CD8-positive, alpha-beta memory T cell (primary cell): ENCODE measurements at regions not wholly inside any gene's neighbourhood (a gene's known extent, or its start where the extent isn't known, plus 50 kb on each side); places are given as distances from the start of the nearest gene placed in this dataset.

Source experiments
- CTCF ChIA-PET: fragments of 350-600 bp; sonication (Branson Sonifier 250); formaldehyde crosslinking; loops from one replicate; lab custom pipeline; 2021; ENCODE audit warnings: antibody characterized with exemption; lab: Charles Lee
- POLR2A ChIA-PET: fragments of 350-600 bp; sonication (Branson Sonifier 250); formaldehyde crosslinking; loops from one replicate; lab custom pipeline; 2021; ENCODE audit warnings: antibody characterized with exemption; lab: Charles Lee
- DNase-seq, 5 donors: peaks; one replicate each; pipeline versions ENCODE4 v3.0.0 to v3.0.0-alpha.2; 2020 to 2022; ENCODE audit warnings: mixed read lengths in 1 of 5
- H3K27ac ChIP-seq: one replicate; pipeline ENCODE4 v1.7.0; 2013; ENCODE audit warnings: low read depth, mild to moderate bottlenecking, low read length, moderate library complexity
- H3K27me3 ChIP-seq: 2 replicates; pipeline ENCODE4 v1.7.0; 2013; ENCODE audit warnings: low read length, mild to moderate bottlenecking; ENCODE audit not compliant: insufficient read depth, poor library complexity, severe bottlenecking
- H3K36me3 ChIP-seq: 2 replicates; pipeline ENCODE4 v1.7.0; 2013; ENCODE audit warnings: mild to moderate bottlenecking, low read length, moderate library complexity; ENCODE audit not compliant: insufficient read depth
- H3K4me1 ChIP-seq: 2 replicates; pipeline ENCODE4 v1.7.0; 2013; ENCODE audit warnings: mild to moderate bottlenecking, low read length, moderate library complexity; ENCODE audit not compliant: insufficient read depth
- H3K4me3 ChIP-seq: 2 replicates; pipeline ENCODE4 v1.7.0; 2013; ENCODE audit warnings: mild to moderate bottlenecking, low read length
- H3K9me3 ChIP-seq: 2 replicates; pipeline ENCODE4 v1.7.0; 2013; ENCODE audit warnings: mild to moderate bottlenecking, low read length
- H3K27ac Mint-ChIP-seq, 8 donors: one replicate each; pipeline ENCODE4 v1.8.0; 2020 to 2021; ENCODE audit warnings: mixed read lengths in 8 of 8, mild to moderate bottlenecking in 6 of 8, inconsistent platforms in 3 of 8, moderate library complexity in 3 of 8
- H3K27me3 Mint-ChIP-seq, 2 donors: one replicate each; pipeline ENCODE4 v1.8.0; 2020 to 2021; ENCODE audit warnings: mixed read lengths in 2 of 2, mild to moderate bottlenecking in 1 of 2, moderate library complexity in 1 of 2
- H3K36me3 Mint-ChIP-seq, 3 donors: one replicate each; pipeline ENCODE4 v1.8.0; 2020 to 2021; ENCODE audit warnings: mixed read lengths in 3 of 3, inconsistent platforms in 1 of 3, mild to moderate bottlenecking in 1 of 3
- H3K4me1 Mint-ChIP-seq, 3 donors: one replicate each; pipeline ENCODE4 v1.8.0; 2020 to 2021; ENCODE audit warnings: mixed read lengths in 3 of 3, inconsistent platforms in 1 of 3, mild to moderate bottlenecking in 1 of 3
- H3K4me3 Mint-ChIP-seq, 7 donors: one replicate each; pipeline ENCODE4 v1.8.0; 2020 to 2021; ENCODE audit warnings: mixed read lengths in 7 of 7, mild to moderate bottlenecking in 6 of 7, moderate library complexity in 4 of 7, inconsistent platforms in 2 of 7
- H3K9me3 Mint-ChIP-seq, 5 donors: one replicate each; pipeline ENCODE4 v1.8.0; 2020 to 2022; ENCODE audit warnings: mixed read lengths in 5 of 5, mild to moderate bottlenecking in 3 of 5, moderate library complexity in 2 of 5, inconsistent platforms in 1 of 5

GRCh38 chr10:106111246-106111645, 1053.3 kb downstream of the SORCS1 start:
- Histone ChIP-seq H3K27me3 (no peaks in the 10 kb centered on the region), H3K36me3 (no peaks in the 10 kb centered on the region), H3K4me1 (no peaks in the 10 kb centered on the region), H3K27ac (no peak overlapping the region), H3K9me3 (no peaks in the 10 kb centered on the region), H3K4me3 (no peak overlapping the region)
- H3K27ac Mint-ChIP-seq: no peak overlapping the region
- H3K27me3 Mint-ChIP-seq: no peaks in the 10 kb centered on the region
- peaks cover 6 to 26% (median 21%) of the 10 kb centered on the region in 5 donors for H3K9me3 Mint-ChIP-seq
- ChIA-PET POLR2A (no interaction called here), CTCF (no interaction called here)
- H3K36me3 Mint-ChIP-seq: no peaks in the 10 kb centered on the region
- no peak overlapping the region for H3K4me3 Mint-ChIP-seq
- no peaks in the 10 kb centered on the region for H3K4me1 Mint-ChIP-seq
- no peak for DNase-seq

GRCh38 chr10:106107706-106108105, 1056.8 kb downstream of the SORCS1 start:
- H3K27me3 Mint-ChIP-seq: no peaks in the 10 kb centered on the region
- peaks cover 4 to 18% (median 12%) of the 10 kb centered on the region in 5 donors for H3K9me3 Mint-ChIP-seq
- H3K9me3 ChIP-seq: no peaks in the 10 kb centered on the region
- H3K4me3 Mint-ChIP-seq: no peak overlapping the region
- H3K4me1 Mint-ChIP-seq: no peaks in the 10 kb centered on the region
- no peaks in the 10 kb centered on the region for H3K36me3 ChIP-seq
- H3K4me3 ChIP-seq: no peak overlapping the region
- no peaks in the 10 kb centered on the region for H3K36me3 Mint-ChIP-seq
- no peaks in the 10 kb centered on the region for H3K4me1 ChIP-seq
- H3K27ac Mint-ChIP-seq: no peak overlapping the region
- no peaks in the 10 kb centered on the region for H3K27me3 ChIP-seq
- DNase-seq: no peak
- CTCF ChIA-PET: no interaction called here
- H3K27ac ChIP-seq: no peak overlapping the region
- POLR2A ChIA-PET: no interaction called here

GRCh38 chr10:106106114-106106513, 1058.4 kb downstream of the SORCS1 start:
- DNase-seq: no peak
- Mint-ChIP-seq H3K36me3 (no peaks in the 10 kb centered on the region), H3K4me1 (no peaks in the 10 kb centered on the region), H3K9me3 (peaks cover 4 to 18% (median 12%) of the 10 kb centered on the region in 5 donors), H3K4me3 (no peak overlapping the region), H3K27me3 (no peaks in the 10 kb centered on the region), H3K27ac (no peak overlapping the region)
- ChIA-PET CTCF (no interaction called here), POLR2A (no interaction called here)
- Histone ChIP-seq H3K36me3 (no peaks in the 10 kb centered on the region), H3K27ac (no peak overlapping the region), H3K4me1 (no peaks in the 10 kb centered on the region), H3K27me3 (no peaks in the 10 kb centered on the region), H3K9me3 (no peaks in the 10 kb centered on the region), H3K4me3 (no peak overlapping the region)

GRCh38 chr10:106089855-106090254, 1074.7 kb downstream of the SORCS1 start:
- Histone ChIP-seq H3K9me3 (no peaks in the 10 kb centered on the region), H3K4me1 (no peaks in the 10 kb centered on the region), H3K4me3 (no peak overlapping the region), H3K27me3 (no peaks in the 10 kb centered on the region), H3K27ac (no peak overlapping the region), H3K36me3 (no peaks in the 10 kb centered on the region)
- Mint-ChIP-seq H3K4me1 (no peaks in the 10 kb centered on the region), H3K27me3 (no peaks in the 10 kb centered on the region), H3K27ac (no peak overlapping the region), H3K36me3 (no peaks in the 10 kb centered on the region), H3K4me3 (no peak overlapping the region), H3K9me3 (peaks cover 0 to 15% (median 4%) of the 10 kb centered on the region in 5 donors)
- CTCF ChIA-PET: no interaction called here
- POLR2A ChIA-PET: no interaction called here
- DNase-seq: no peak

GRCh38 chr10:106086391-106086790, 1078.1 kb downstream of the SORCS1 start:
- no peaks in the 10 kb centered on the region for H3K36me3 ChIP-seq
- CTCF ChIA-PET: no interaction called here

GRCh38 chr10:106083572-106083971, 1080.9 kb downstream of the SORCS1 start:
- Mint-ChIP-seq H3K4me1 (no peaks in the 10 kb centered on the region), H3K27me3 (no peaks in the 10 kb centered on the region), H3K4me3 (no peak overlapping the region), H3K36me3 (no peaks in the 10 kb centered on the region), H3K9me3 (peaks cover 0 to 15% (median 1%) of the 10 kb centered on the region in 5 donors), H3K27ac (no peak overlapping the region)
- Histone ChIP-seq H3K36me3 (no peaks in the 10 kb centered on the region), H3K9me3 (no peaks in the 10 kb centered on the region), H3K4me1 (no peaks in the 10 kb centered on the region), H3K4me3 (no peak overlapping the region), H3K27me3 (no peaks in the 10 kb centered on the region), H3K27ac (no peak overlapping the region)
- CTCF ChIA-PET: no interaction called here
- POLR2A ChIA-PET: no interaction called here
- no peak for DNase-seq

More at GRCh38 chr10:106086391-106086790, 1078.1 kb downstream of the SORCS1 start:
- no peak for DNase-seq
- POLR2A ChIA-PET: no interaction called here
- peaks cover 0 to 15% (median 2%) of the 10 kb centered on the region in 5 donors for H3K9me3 Mint-ChIP-seq
- no peak overlapping the region for H3K27ac Mint-ChIP-seq
- no peaks in the 10 kb centered on the region for H3K36me3 Mint-ChIP-seq
- no peak overlapping the region for H3K4me3 Mint-ChIP-seq
- H3K4me1 Mint-ChIP-seq: no peaks in the 10 kb centered on the region
- Histone ChIP-seq H3K27me3 (no peaks in the 10 kb centered on the region), H3K27ac (no peak overlapping the region), H3K9me3 (no peaks in the 10 kb centered on the region), H3K4me3 (no peak overlapping the region), H3K4me1 (no peaks in the 10 kb centered on the region)
- no peaks in the 10 kb centered on the region for H3K27me3 Mint-ChIP-seq

- no peak for DNase-seq
- no peak overlapping the region for H3K4me3 Mint-ChIP-seq
- H3K4me1 ChIP-seq: no peaks in the 10 kb centered on the region
- ChIA-PET POLR2A (no interaction called here), CTCF (no interaction called here)
- no peaks in the 10 kb centered on the region for H3K4me1 Mint-ChIP-seq
- H3K4me3 ChIP-seq: no peak overlapping the region
- peaks cover 0 to 23% (median 4%) of the 10 kb centered on the region in 5 donors for H3K9me3 Mint-ChIP-seq
- no peak overlapping the region for H3K27ac ChIP-seq
- no peaks in the 10 kb centered on the region for H3K36me3 Mint-ChIP-seq
- no peaks in the 10 kb centered on the region for H3K36me3 ChIP-seq
- H3K27ac Mint-ChIP-seq: no peak overlapping the region
- no peaks in the 10 kb centered on the region for H3K27me3 Mint-ChIP-seq
- H3K27me3 ChIP-seq: no peaks in the 10 kb centered on the region
- no peaks in the 10 kb centered on the region for H3K9me3 ChIP-seq
Measured at GRCh38 chr10:106082865-106083264, 1081.6 kb downstream of the SORCS1 start.

- no peaks in the 10 kb centered on the region for H3K9me3 ChIP-seq
- H3K36me3 Mint-ChIP-seq: no peaks in the 10 kb centered on the region
- H3K4me1 ChIP-seq: no peaks in the 10 kb centered on the region
- H3K9me3 Mint-ChIP-seq: peaks cover 0 to 25% (median 9%) of the 10 kb centered on the region in 5 donors
- no peaks in the 10 kb centered on the region for H3K4me1 Mint-ChIP-seq
- no peaks in the 10 kb centered on the region for H3K36me3 ChIP-seq
- H3K4me3 Mint-ChIP-seq: no peak overlapping the region
- CTCF ChIA-PET: no interaction called here
- DNase-seq: no peak
- no peak overlapping the region for H3K4me3 ChIP-seq
- no peaks in the 10 kb centered on the region for H3K27me3 Mint-ChIP-seq
- H3K27ac ChIP-seq: no peak overlapping the region
- POLR2A ChIA-PET: no interaction called here
- no peak overlapping the region for H3K27ac Mint-ChIP-seq
- no peaks in the 10 kb centered on the region for H3K27me3 ChIP-seq
Measured at GRCh38 chr10:106078895-106079576, 1085.5 kb downstream of the SORCS1 start.
